ENCODE measurements at regions not wholly inside any gene's neighbourhood (a gene's known extent, or its start where the extent isn't known, plus 50 kb on each side); places are given as distances from the start of the nearest gene placed in this dataset.

- TF ChIP-seq CTCF (IDR thresholded peaks at IDR 0.05; ENCODE audit: unreplicated experiment): no peak
- CTCF ChIA-PET: interaction anchor here (0.7 kb wide), 1 partner anchor 31 kb away, joined by 3 read pairs; no protein-coding TSS in a partner anchor
- H3K9me3 Mint-ChIP-seq (ENCODE audit: unreplicated experiment): no peaks in the 10 kb centered on the region
- POLR2A ChIA-PET: no interaction called here
- no peak for DNase-seq (ENCODE audit: unreplicated experiment)
- H3K36me3 Mint-ChIP-seq (ENCODE audit: insufficient read depth, unreplicated experiment): no peaks in the 10 kb centered on the region
- no peaks in the 10 kb centered on the region for H3K4me1 Mint-ChIP-seq (ENCODE audit: insufficient read depth, unreplicated experiment)
- no peak overlapping the region for H3K4me3 Mint-ChIP-seq (ENCODE audit: unreplicated experiment)
- no TSS peak for BruUV-seq (replicated peaks)
- no peak overlapping the region for H3K27ac Mint-ChIP-seq (ENCODE audit: low read depth, unreplicated experiment)
- intact Hi-C loops (cut with micrococcal nuclease): no loop called here
- H3K27me3 Mint-ChIP-seq (ENCODE audit: insufficient read depth, unreplicated experiment): no peaks in the 10 kb centered on the region
Measured at GRCh38 chr5:107296572-107296971, 374.2 kb downstream of the EFNA5 start.

GRCh38 chr5:107295914-107296313 is 374.8 kb downstream of the EFNA5 start:
- intact Hi-C loops (cut with micrococcal nuclease): no loop called here
- Mint-ChIP-seq H3K9me3 (ENCODE audit: unreplicated experiment) (no peaks in the 10 kb centered on the region), H3K27me3 (ENCODE audit: insufficient read depth, unreplicated experiment) (no peaks in the 10 kb centered on the region), H3K27ac (ENCODE audit: low read depth, unreplicated experiment) (no peak overlapping the region), H3K4me1 (ENCODE audit: insufficient read depth, unreplicated experiment) (no peaks in the 10 kb centered on the region), H3K36me3 (ENCODE audit: insufficient read depth, unreplicated experiment) (no peaks in the 10 kb centered on the region), H3K4me3 (ENCODE audit: unreplicated experiment) (no peak overlapping the region)
- TF ChIP-seq CTCF (IDR thresholded peaks at IDR 0.05; ENCODE audit: unreplicated experiment): no peak
- no TSS peak for BruUV-seq (replicated peaks)
- POLR2A ChIA-PET: no interaction called here
- DNase-seq (ENCODE audit: unreplicated experiment): no peak
- CTCF ChIA-PET: interaction anchor here (0.7 to 0.8 kb wide), 2 partner anchors 31 to 64 kb away, joined by 3 read pairs; no protein-coding TSS in a partner anchor

- DNase-seq (ENCODE audit: unreplicated experiment): no peak
- POLR2A ChIA-PET: no interaction called here
- Mint-ChIP-seq H3K4me1 (ENCODE audit: insufficient read depth, unreplicated experiment) (no peaks in the 10 kb centered on the region), H3K36me3 (ENCODE audit: insufficient read depth, unreplicated experiment) (no peaks in the 10 kb centered on the region), H3K27me3 (ENCODE audit: insufficient read depth, unreplicated experiment) (no peaks in the 10 kb centered on the region), H3K9me3 (ENCODE audit: unreplicated experiment) (no peaks in the 10 kb centered on the region), H3K27ac (ENCODE audit: low read depth, unreplicated experiment) (no peak overlapping the region), H3K4me3 (ENCODE audit: unreplicated experiment) (no peak overlapping the region)
- no peak for TF ChIP-seq CTCF (IDR thresholded peaks at IDR 0.05; ENCODE audit: unreplicated experiment)
- CTCF ChIA-PET: no interaction called here
- intact Hi-C loops (cut with micrococcal nuclease): no loop called here
- no TSS peak for BruUV-seq (replicated peaks)
Measured at GRCh38 chr5:107294669-107295068, 376.1 kb downstream of the EFNA5 start.

GRCh38 chr5:107294211-107294550 is 376.6 kb downstream of the EFNA5 start:
- no peak for TF ChIP-seq CTCF (IDR thresholded peaks at IDR 0.05; ENCODE audit: unreplicated experiment)
- intact Hi-C loops (cut with micrococcal nuclease): no loop called here
- no TSS peak for BruUV-seq (replicated peaks)
- no peak for DNase-seq (ENCODE audit: unreplicated experiment)
- CTCF ChIA-PET: interaction anchor here (0.6 to 0.7 kb wide), 2 partner anchors 46 to 436 kb away, joined by 3 read pairs; no protein-coding TSS in a partner anchor
- H3K4me1 Mint-ChIP-seq (ENCODE audit: insufficient read depth, unreplicated experiment): no peaks in the 10 kb centered on the region
- H3K27ac Mint-ChIP-seq (ENCODE audit: low read depth, unreplicated experiment): no peak overlapping the region
- POLR2A ChIA-PET: no interaction called here
- no peaks in the 10 kb centered on the region for H3K9me3 Mint-ChIP-seq (ENCODE audit: unreplicated experiment)
- no peaks in the 10 kb centered on the region for H3K27me3 Mint-ChIP-seq (ENCODE audit: insufficient read depth, unreplicated experiment)
- no peaks in the 10 kb centered on the region for H3K36me3 Mint-ChIP-seq (ENCODE audit: insufficient read depth, unreplicated experiment)
- no peak overlapping the region for H3K4me3 Mint-ChIP-seq (ENCODE audit: unreplicated experiment)

All from MCF 10A (cell line).